Neuronal stem cell (in vitro differentiated cells): ENCODE measurements at regions not wholly inside any gene's neighbourhood (a gene's known extent, or its start where the extent isn't known, plus 50 kb on each side); places are given as distances from the start of the nearest gene placed in this dataset.

Experiments used
- DNase-seq: peaks from one replicate; pipeline ENCODE4 v3.0.0-alpha.2; 2013; ENCODE audit warnings: low spot score
- H2AFZ ChIP-seq: one replicate; pipeline ENCODE4 v1.6.1; 2013; ENCODE audit warnings: mild to moderate bottlenecking, low read length, inconsistent platforms
- H2AK5ac ChIP-seq: 2 replicates; pipeline ENCODE4 v1.6.1; 2013; ENCODE audit warnings: low read depth, mild to moderate bottlenecking, inconsistent platforms, low read length, moderate library complexity, mixed read lengths
- H2BK120ac ChIP-seq: 2 replicates; pipeline ENCODE4 v1.6.1; 2013; ENCODE audit warnings: low read depth, mild to moderate bottlenecking, inconsistent platforms, low read length, moderate library complexity, mixed read lengths
- H2BK12ac ChIP-seq: one replicate; pipeline ENCODE4 v1.6.1; 2013; ENCODE audit warnings: low read length, inconsistent platforms
- H2BK15ac ChIP-seq: 2 replicates; pipeline ENCODE4 v1.6.1; 2013; ENCODE audit warnings: mild to moderate bottlenecking, low read length, inconsistent platforms, mixed read lengths
- H2BK5ac ChIP-seq: one replicate; pipeline ENCODE4 v1.6.1; 2013; ENCODE audit warnings: inconsistent platforms, mild to moderate bottlenecking, low read length, moderate library complexity
- H3K14ac ChIP-seq: one replicate; pipeline ENCODE4 v1.6.1; 2013; ENCODE audit warnings: low read length, inconsistent platforms
- H3K18ac ChIP-seq: 2 replicates; pipeline ENCODE4 v1.6.1; 2013; ENCODE audit warnings: low read length, inconsistent platforms
- H3K23ac ChIP-seq: 2 replicates; pipeline ENCODE4 v1.6.1; 2013; ENCODE audit warnings: low read depth, mild to moderate bottlenecking, mixed read lengths, low read length, inconsistent platforms; ENCODE audit not compliant: poor library complexity
- H3K27ac ChIP-seq: replicated peaks from 3 replicates; pipeline ENCODE4 v1.5.1; 2013; ENCODE audit warnings: low read length, inconsistent platforms
- H3K27me3 ChIP-seq, 3 experiments: 2 replicates each; pipeline ENCODE4 v1.6.1; 2013; ENCODE audit warnings: low read length in 3 of 3, mild to moderate bottlenecking in 2 of 3, inconsistent platforms in 1 of 3, low read depth in 1 of 3, mixed read lengths in 1 of 3, moderate library complexity in 1 of 3; ENCODE audit not compliant: control insufficient read depth in 3 of 3, insufficient read depth in 3 of 3
- H3K36me3 ChIP-seq, 2 donors: replicated peaks in 1 of 2; 2 replicates each; pipeline ENCODE4 v1.6.1; 2013; ENCODE audit warnings: low read length in 2 of 2; ENCODE audit not compliant: control insufficient read depth in 2 of 2, insufficient read depth in 2 of 2
- H3K4ac ChIP-seq: 2 replicates; pipeline ENCODE4 v1.6.1; 2013; ENCODE audit warnings: inconsistent platforms, mild to moderate bottlenecking, low read length, moderate library complexity
- H3K4me1 ChIP-seq, 2 donors: 1 replicate in 1 of 2; 2 replicates in 1 of 2; pipeline ENCODE4 v1.6.1; 2013; ENCODE audit warnings: low read length in 2 of 2, low read depth in 1 of 2; ENCODE audit not compliant: control insufficient read depth in 2 of 2, insufficient read depth in 1 of 2
- H3K4me2 ChIP-seq: one replicate; pipeline ENCODE4 v1.6.1; 2013; ENCODE audit warnings: mild to moderate bottlenecking, low read length, inconsistent platforms; ENCODE audit not compliant: insufficient read depth, poor library complexity, severe bottlenecking
- H3K4me3 ChIP-seq, 2 donors: 2 replicates each; pipeline ENCODE4 v1.5.1; 2013; ENCODE audit warnings: low read length in 2 of 2, mild to moderate bottlenecking in 2 of 2, inconsistent platforms in 1 of 2, moderate library complexity in 1 of 2
- H3K79me1 ChIP-seq: one replicate; pipeline ENCODE4 v1.6.1; 2013; ENCODE audit warnings: low read depth, mild to moderate bottlenecking, inconsistent platforms, low read length, moderate library complexity
- H3K9ac ChIP-seq: one replicate; pipeline ENCODE4 v1.6.1; 2013; ENCODE audit warnings: mild to moderate bottlenecking, low read depth, low read length, inconsistent platforms; ENCODE audit not compliant: poor library complexity
- H3K9me3 ChIP-seq, 2 donors: replicated peaks in 1 of 2; 2 replicates each; pipeline versions ENCODE3 to v1.6.1; 2013; ENCODE audit warnings: low read length in 2 of 2, mild to moderate bottlenecking in 2 of 2, inconsistent platforms in 1 of 2, low read depth in 1 of 2, mixed read lengths in 1 of 2, moderate library complexity in 1 of 2; ENCODE audit not compliant: control insufficient read depth in 2 of 2, insufficient read depth in 1 of 2
- H4K8ac ChIP-seq: one replicate; pipeline ENCODE4 v1.6.1; 2013; ENCODE audit warnings: low read depth, mild to moderate bottlenecking, inconsistent platforms, low read length, moderate library complexity
- H4K91ac ChIP-seq: one replicate; pipeline ENCODE4 v1.6.1; 2013; ENCODE audit warnings: low read length, low read depth, mild to moderate bottlenecking, inconsistent platforms; ENCODE audit not compliant: poor library complexity
- whole genome bisulfite sequencing, 2 donors: extraction: QIAGEN DNeasy Blood & Tissue Kit; methylation state at CpG; one replicate each; pipeline ENCODE4 v1.1.7; 2013; ENCODE audit warnings: missing lambda C conversion rate in 2 of 2, mixed read lengths in 1 of 2; ENCODE audit not compliant: insufficient read length in 2 of 2, insufficient replicate concordance in 1 of 2; ENCODE audit errors: extremely low coverage in 2 of 2; 5-methylcytosine and 5-hydroxymethylcytosine counted together

DNA sequence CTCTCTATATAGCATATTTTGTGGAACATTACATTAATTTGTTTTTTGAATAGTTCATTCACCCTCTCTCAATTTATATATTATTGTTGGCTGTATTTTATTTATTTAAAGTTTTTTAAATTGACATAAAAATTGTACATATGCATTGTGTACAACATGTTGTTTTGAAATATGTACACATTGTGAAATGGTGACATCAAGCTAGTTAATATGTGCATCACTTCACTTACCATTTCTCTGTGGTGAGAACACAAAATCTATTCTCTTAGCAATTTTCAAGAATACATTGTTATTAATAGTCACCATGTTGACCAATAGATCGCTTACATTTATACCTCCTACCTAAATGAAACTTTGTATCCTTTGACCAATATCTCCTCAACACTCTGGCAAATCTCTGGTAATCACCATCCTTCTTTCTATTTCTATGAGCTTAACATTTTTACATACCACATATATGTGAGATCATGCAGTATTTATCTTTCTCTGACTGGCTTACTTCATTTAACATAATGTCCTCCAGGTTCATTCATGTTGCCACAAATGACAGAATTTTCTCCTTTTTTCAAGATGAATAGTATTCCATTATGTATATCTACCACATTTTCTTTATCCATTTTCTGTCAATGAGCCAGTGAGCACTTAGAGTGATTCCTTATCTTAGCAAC, 180.9 kb upstream of the DEPDC1 start:
- no peak overlapping the region for H4K8ac ChIP-seq
- H3K4ac ChIP-seq, result no peak overlapping the region
- no peak overlapping the region for H2BK15ac ChIP-seq
- no peak overlapping the region for H2BK5ac ChIP-seq
- H3K18ac ChIP-seq, result no peak overlapping the region
- H3K4me2 ChIP-seq, result no peak overlapping the region
- no peaks in the 10 kb centered on the region for H3K27me3 ChIP-seq
- H3K23ac ChIP-seq, result no peak overlapping the region
- H3K36me3 ChIP-seq, result no peaks in the 10 kb centered on the region
- H4K91ac ChIP-seq, result no peak overlapping the region
- no peak overlapping the region for H3K27ac ChIP-seq
- H3K79me1 ChIP-seq, result no peaks in the 10 kb centered on the region
- H3K14ac ChIP-seq, result no peak overlapping the region
- no peak overlapping the region for H2BK12ac ChIP-seq
- no peak overlapping the region for H2AK5ac ChIP-seq
- no CpG with 5 or more reads among the region's 1 CpG for WGBS, 2 donors
- H2AFZ ChIP-seq, result no peak overlapping the region
- H3K9ac ChIP-seq, result no peak overlapping the region
- H3K9me3 ChIP-seq, result no peaks in the 10 kb centered on the region
- DNase-seq, result no peak
- H2BK120ac ChIP-seq, result no peak overlapping the region
- no peaks in the 10 kb centered on the region for H3K4me1 ChIP-seq
- no peak overlapping the region for H3K4me3 ChIP-seq

DNA sequence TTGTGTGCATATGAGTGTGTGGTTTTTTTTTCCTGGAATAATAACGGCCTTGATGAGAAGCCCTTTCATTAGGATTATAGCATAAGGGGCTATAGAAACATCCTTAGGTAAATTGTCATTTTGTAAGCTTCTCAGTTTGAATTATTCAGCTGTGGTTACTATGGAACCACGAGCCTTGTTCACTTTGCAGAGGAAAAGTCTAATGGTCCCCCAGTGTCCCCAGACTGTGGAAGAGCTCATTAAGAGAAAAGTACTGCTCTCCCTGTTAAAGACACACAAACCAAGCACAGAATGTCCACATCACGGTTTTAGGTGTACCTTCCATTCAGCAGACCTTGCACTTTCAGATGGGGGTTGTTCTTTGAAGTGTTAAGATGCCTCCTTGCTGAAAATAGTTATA, 199.3 kb upstream of the DEPDC1 start:
- H3K36me3 ChIP-seq, result no peaks in the 10 kb centered on the region
- no CpG with 5 or more reads among the region's 3 CpGs for WGBS, 2 donors

DNA sequence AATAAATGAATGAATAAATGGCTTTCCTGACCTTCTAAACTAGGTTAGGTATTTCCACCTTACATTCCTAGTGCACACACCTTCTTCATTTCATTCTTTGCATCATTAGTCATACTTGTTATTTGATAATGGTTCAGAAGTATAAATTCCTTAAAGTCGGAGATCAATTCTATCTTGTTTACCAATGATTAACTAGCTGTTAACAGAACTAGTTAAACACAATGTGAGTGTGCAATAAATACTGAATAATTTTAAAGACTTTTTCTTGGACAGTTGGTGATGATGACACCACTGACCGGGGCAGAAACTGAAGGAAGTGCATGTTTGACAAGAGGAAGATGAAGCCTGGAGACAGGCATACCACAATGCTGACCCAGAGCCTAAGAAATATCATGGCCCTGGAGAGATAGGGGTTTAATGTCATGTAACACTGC, 207.1 kb upstream of the DEPDC1 start:
- no peak for DNase-seq
- Histone ChIP-seq H3K27ac (no peak overlapping the region), H3K36me3 (no peaks in the 10 kb centered on the region), H3K14ac (no peak overlapping the region), H2AK5ac (no peak overlapping the region), H3K9me3 (no peaks in the 10 kb centered on the region), H3K4ac (no peak overlapping the region), H2BK120ac (no peak overlapping the region), H3K18ac (no peak overlapping the region), H2BK15ac (no peak overlapping the region), H3K4me2 (no peak overlapping the region), H3K4me3 (no peak overlapping the region), H3K9ac (no peak overlapping the region), H3K79me1 (no peaks in the 10 kb centered on the region), H2BK5ac (no peak overlapping the region), H4K8ac (no peak overlapping the region), H2AFZ (no peak overlapping the region), H3K27me3 (no peaks in the 10 kb centered on the region), H3K23ac (no peak overlapping the region), H2BK12ac (no peak overlapping the region), H4K91ac (no peak overlapping the region), H3K4me1 (no peaks in the 10 kb centered on the region)
- no CpG with 5 or more reads among the region's 2 CpGs for WGBS, 2 donors

More for the DNA sequence above, 199.3 kb upstream of the DEPDC1 start:
- Histone ChIP-seq H3K9me3 (no peaks in the 10 kb centered on the region), H3K4me3 (no peak overlapping the region), H3K27ac (no peak overlapping the region), H4K91ac (no peak overlapping the region), H3K23ac (no peak overlapping the region), H3K27me3 (no peaks in the 10 kb centered on the region), H2BK5ac (no peak overlapping the region), H3K4me2 (no peak overlapping the region), H2BK120ac (no peak overlapping the region), H2AFZ (no peak overlapping the region), H3K4ac (no peak overlapping the region), H3K4me1 (no peaks in the 10 kb centered on the region), H3K9ac (no peak overlapping the region), H3K18ac (no peak overlapping the region), H2AK5ac (no peak overlapping the region), H2BK12ac (no peak overlapping the region), H3K14ac (no peak overlapping the region), H4K8ac (no peak overlapping the region), H2BK15ac (no peak overlapping the region), H3K79me1 (no peaks in the 10 kb centered on the region)
- no peak for DNase-seq

DNA sequence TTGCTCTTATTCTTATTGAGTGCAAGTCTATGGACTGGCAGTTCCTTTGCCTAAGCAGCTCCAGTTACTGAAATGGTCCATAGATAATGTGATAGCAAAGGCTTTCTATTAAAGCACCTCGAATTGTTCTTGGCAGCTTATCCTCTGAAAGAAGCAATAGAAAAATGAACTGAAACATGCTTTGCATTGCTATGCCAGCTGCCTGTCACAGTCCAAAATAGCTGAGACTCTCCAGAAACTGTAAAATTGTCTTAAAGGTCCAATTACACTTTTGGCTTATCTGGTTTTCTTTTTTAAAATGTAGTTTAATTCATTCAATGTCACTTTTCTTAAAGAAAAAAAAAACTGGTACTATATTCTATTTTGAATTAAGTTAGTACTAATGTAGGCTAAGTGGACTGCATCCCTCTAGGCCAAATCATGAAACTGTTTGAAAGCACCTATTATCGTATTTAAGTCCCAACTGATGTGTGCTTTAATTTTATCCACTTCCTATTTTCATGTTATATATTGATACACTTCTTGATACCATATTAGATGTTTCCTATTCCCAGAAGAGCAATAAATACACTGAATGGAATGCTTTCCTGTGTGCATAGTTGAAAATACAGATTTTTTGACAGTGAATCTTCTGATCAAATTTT, 208.0 kb upstream of the DEPDC1 start:
- no peaks in the 10 kb centered on the region for H3K36me3 ChIP-seq
- no peak overlapping the region for H2BK15ac ChIP-seq
- H4K8ac ChIP-seq, result no peak overlapping the region
- H4K91ac ChIP-seq, result no peak overlapping the region
- H3K4me3 ChIP-seq, result no peak overlapping the region
- no peaks in the 10 kb centered on the region for H3K27me3 ChIP-seq
- H3K4me1 ChIP-seq, result no peaks in the 10 kb centered on the region
- WGBS, 2 donors, result no CpG with 5 or more reads among the region's 2 CpGs
- H3K4ac ChIP-seq, result no peak overlapping the region
- no peak overlapping the region for H3K18ac ChIP-seq
- no peak for DNase-seq
- no peak overlapping the region for H2BK12ac ChIP-seq
- peaks cover 0 to 3% of the 10 kb centered on the region in 2 donors for H3K9me3 ChIP-seq
- H3K14ac ChIP-seq, result no peak overlapping the region
- no peak overlapping the region for H2AK5ac ChIP-seq
- H3K27ac ChIP-seq, result no peak overlapping the region
- H2BK5ac ChIP-seq, result no peak overlapping the region
- no peak overlapping the region for H3K4me2 ChIP-seq
- no peak overlapping the region for H2AFZ ChIP-seq
- no peak overlapping the region for H3K9ac ChIP-seq
- no peaks in the 10 kb centered on the region for H3K79me1 ChIP-seq
- H2BK120ac ChIP-seq, result no peak overlapping the region
- no peak overlapping the region for H3K23ac ChIP-seq
